GM12892 (cell line): ENCODE measurements at regions not wholly inside any gene's neighbourhood (a gene's known extent, or its start where the extent isn't known, plus 50 kb on each side); places are given as distances from the start of the nearest gene placed in this dataset.

Experiments used
- POLR2A ChIP-seq: IDR thresholded peaks from 2 replicates; pipeline ENCODE4 v1.6.1; 2011; ENCODE audit warnings: low read depth, low read length, control low read depth
- POLR2AphosphoS5 ChIP-seq: IDR thresholded peaks from 2 replicates; pipeline ENCODE4 v1.6.1; 2011; ENCODE audit warnings: low read depth, low read length, control low read depth

DNA sequence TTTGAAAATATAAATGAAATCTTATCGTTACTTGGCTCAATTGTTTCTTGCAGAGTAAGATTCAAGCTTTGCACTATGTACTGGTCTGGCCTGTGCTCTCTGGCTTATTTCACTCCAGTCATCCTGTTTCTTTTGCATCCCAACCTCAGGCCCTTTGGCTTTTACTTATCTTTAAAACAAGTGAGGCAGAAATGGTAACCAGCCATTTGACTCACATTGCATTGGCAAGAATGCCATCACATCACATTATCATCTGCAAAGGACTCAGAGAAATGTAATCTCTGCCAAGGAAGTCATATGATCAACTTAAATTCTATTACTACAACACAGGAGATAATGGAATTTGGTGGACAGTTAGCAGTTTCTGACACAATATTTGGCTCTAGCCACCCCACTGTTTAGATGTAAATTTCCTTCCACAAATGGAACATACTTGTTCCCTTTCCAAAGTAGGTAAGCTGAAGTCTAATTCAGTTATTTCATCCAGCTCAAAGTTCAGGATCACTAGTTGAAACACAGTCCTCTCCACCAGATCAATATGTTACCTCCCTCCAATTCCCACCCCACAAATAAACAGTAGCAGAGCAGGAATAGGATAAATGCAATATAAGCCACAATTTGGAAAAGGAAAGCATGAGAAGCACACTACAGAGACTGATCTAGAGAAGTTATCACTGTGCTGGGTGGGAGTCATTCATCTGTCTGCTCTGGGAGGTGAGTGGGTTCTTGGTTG is 65.0 kb upstream of the DSC1 start:
- TF ChIP-seq POLR2A = no peak
- no peak for TF ChIP-seq POLR2AphosphoS5
